Gastroesophageal sphincter (tissue), 3 donors: ENCODE measurements at regions not wholly inside any gene's neighbourhood (a gene's known extent, or its start where the extent isn't known, plus 50 kb on each side); places are given as distances from the start of the nearest gene placed in this dataset.

Experiments used
- CTCF ChIP-seq, 4 experiments: fragments of 200-600 bp in 2 of 4; fragments of 450-650 bp in 2 of 4; sonication (generic) in 1 of 4; IDR thresholded peaks; one replicate each; pipeline ENCODE4 v1.5.1; 2017 to 2019; ENCODE audit warnings: antibody characterized with exemption in 4 of 4, mild to moderate bottlenecking in 2 of 4, moderate library complexity in 2 of 4
- EP300 ChIP-seq: sonication (generic); formaldehyde crosslinking; IDR thresholded peaks from one replicate; pipeline ENCODE4 v1.6.1; 2017; ENCODE audit warnings: antibody characterized with exemption, mild to moderate bottlenecking
- POLR2A ChIP-seq, 2 donors: fragments of 450-650 bp; IDR thresholded peaks; one replicate each; pipeline ENCODE4 v1.6.1; 2017; ENCODE audit warnings: antibody characterized with exemption in 2 of 2, mild to moderate bottlenecking in 2 of 2, moderate library complexity in 1 of 2

GRCh38 chr3:104791331-104791730 is 575.4 kb upstream of the ALCAM start:
- TF ChIP-seq CTCF (IDR thresholded peaks at IDR 0.05) (no peak), POLR2A (IDR thresholded peaks at IDR 0.05) (no peak), EP300 (no peak)
